ENCODE measurements at regions not wholly inside any gene's neighbourhood (a gene's known extent, or its start where the extent isn't known, plus 50 kb on each side); places are given as distances from the start of the nearest gene placed in this dataset.

GRCh38 chr2:44071454-44072046 is 75.8 kb upstream of the LRPPRC start:
- TF ChIP-seq CTCF (conservative IDR thresholded peaks at IDR 0.05), result no peak
- no peak for TF ChIP-seq ZFX (IDR thresholded peaks at IDR 0.05)

Data from C4-2B (cell line).